IMR-90 (cell line): ENCODE measurements at regions not wholly inside any gene's neighbourhood (a gene's known extent, or its start where the extent isn't known, plus 50 kb on each side); places are given as distances from the start of the nearest gene placed in this dataset.

ENCODE experiments used
- ATAC-seq: fragments of 200-7000 bp; cut with Tn5 transposase; 2 replicates; pipeline ENCODE4 v1.9.1; 2020; ENCODE audit warnings: low read depth, mild to moderate bottlenecking, moderate library complexity
- BruUV-seq: library from RNA; stranded (reverse); fragments of 400-500 nt; replicated peaks from 2 replicates; lab custom pipeline; 2021; lab: Mats Ljungman, UMichigan
- CTCF ChIA-PET: fragments of 300-600 bp; formaldehyde crosslinking; extraction: SDS; loops from one replicate; lab custom pipeline; 2021; ENCODE audit warnings: antibody characterized with exemption; lab: Yijun Ruan, JAX
- POLR2A ChIA-PET: fragments of 300-600 bp; sonication (Branson Sonifier 250); formaldehyde crosslinking; loops from one replicate; lab custom pipeline; 2022; ENCODE audit warnings: antibody characterized with exemption; ENCODE audit not compliant: unreplicated experiment; lab: Charles Lee
- DNase-seq: peaks from one replicate; pipeline ENCODE4 v3.0.0; 2013
- H2AFZ ChIP-seq: replicated peaks from 2 replicates; pipeline ENCODE3; 2013; ENCODE audit warnings: low read length, mild to moderate bottlenecking; ENCODE audit not compliant: poor library complexity
- H2AK5ac ChIP-seq: 2 replicates; pipeline ENCODE4 v1.6.1; 2013; ENCODE audit warnings: low read depth, low read length, inconsistent platforms
- H2AK9ac ChIP-seq: replicated peaks from 2 replicates; pipeline ENCODE3; 2013; ENCODE audit warnings: mild to moderate bottlenecking, low read depth, low read length, moderate library complexity; ENCODE audit not compliant: poor library complexity
- H2BK120ac ChIP-seq: 2 replicates; pipeline ENCODE4 v1.6.1; 2013; ENCODE audit warnings: low read depth, low read length, inconsistent platforms
- H2BK15ac ChIP-seq: 3 replicates; pipeline ENCODE4 v1.6.1; 2013; ENCODE audit warnings: low read depth, low read length, inconsistent platforms
- H2BK20ac ChIP-seq: 2 replicates; pipeline ENCODE4 v1.6.1; 2013; ENCODE audit warnings: low read depth, mild to moderate bottlenecking, inconsistent platforms, low read length, moderate library complexity
- H2BK5ac ChIP-seq: 2 replicates; pipeline ENCODE4 v1.6.1; 2013; ENCODE audit warnings: mild to moderate bottlenecking, low read depth, low read length, inconsistent platforms; ENCODE audit not compliant: poor library complexity, severe bottlenecking
- H3K14ac ChIP-seq: replicated peaks from 2 replicates; pipeline ENCODE4 v1.6.1; 2013; ENCODE audit warnings: low read depth, low read length, inconsistent platforms
- H3K18ac ChIP-seq: 2 replicates; pipeline ENCODE4 v1.6.1; 2013; ENCODE audit warnings: low read depth, low read length, control low read depth
- H3K23ac ChIP-seq: 2 replicates; pipeline ENCODE4 v1.6.1; 2013; ENCODE audit warnings: low read depth, low read length, inconsistent platforms
- H3K27ac ChIP-seq: 2 replicates; pipeline ENCODE4 v1.5.1; 2013; ENCODE audit warnings: mild to moderate bottlenecking, control low read depth, low read length; ENCODE audit not compliant: insufficient read depth
- H3K27me3 ChIP-seq: 2 replicates; pipeline ENCODE4 v1.6.1; 2013; ENCODE audit warnings: low read length; ENCODE audit not compliant: control insufficient read depth, insufficient read depth
- H3K36me3 ChIP-seq: 2 replicates; pipeline ENCODE4 v1.6.1; 2013; ENCODE audit warnings: low read length, mixed read lengths; ENCODE audit not compliant: control insufficient read depth, insufficient read depth
- H3K4ac ChIP-seq: 2 replicates; pipeline ENCODE4 v1.6.1; 2013; ENCODE audit warnings: low read depth, low read length, inconsistent platforms
- H3K4me1 ChIP-seq: 2 replicates; pipeline ENCODE4 v1.6.1; 2013; ENCODE audit warnings: low read length, mixed read lengths; ENCODE audit not compliant: control insufficient read depth, insufficient read depth
- H3K4me2 ChIP-seq: 2 replicates; pipeline ENCODE4 v1.6.1; 2013; ENCODE audit warnings: low read depth, mild to moderate bottlenecking, control low read depth, low read length, moderate library complexity
- H3K4me3 ChIP-seq: 2 replicates; pipeline ENCODE4 v1.5.1; 2013; ENCODE audit warnings: low read depth, mild to moderate bottlenecking, control low read depth, low read length, moderate library complexity; ENCODE audit not compliant: insufficient read depth
- H3K56ac ChIP-seq: 2 replicates; pipeline ENCODE4 v1.6.1; 2013; ENCODE audit warnings: low read length, inconsistent platforms; ENCODE audit not compliant: insufficient read depth; ENCODE audit errors: extremely low read depth
- H3K79me1 ChIP-seq, 2 experiments: 2 replicates each; pipeline ENCODE4 v1.6.1; 2013; ENCODE audit warnings: low read length in 2 of 2, inconsistent platforms in 1 of 2, low read depth in 1 of 2
- H3K9ac ChIP-seq: 2 replicates; pipeline ENCODE4 v1.6.1; 2013; ENCODE audit warnings: low read depth, low read length, control low read depth
- H3K9me1 ChIP-seq: 2 replicates; pipeline ENCODE4 v1.6.1; 2013; ENCODE audit warnings: low read length, inconsistent platforms; ENCODE audit not compliant: insufficient read depth
- H3K9me3 ChIP-seq: 2 replicates; pipeline ENCODE4 v1.6.1; 2013; ENCODE audit warnings: low read length; ENCODE audit not compliant: control insufficient read depth, insufficient read depth
- H4K20me1 ChIP-seq: 2 replicates; pipeline ENCODE4 v1.6.1; 2013; ENCODE audit warnings: low read length, inconsistent platforms; ENCODE audit not compliant: insufficient read depth
- H4K5ac ChIP-seq: 2 replicates; pipeline ENCODE4 v1.6.1; 2013; ENCODE audit warnings: mild to moderate bottlenecking, low read depth, low read length, control low read depth
- H4K8ac ChIP-seq, 2 experiments: 2 replicates each; pipeline ENCODE4 v1.6.1; 2013; ENCODE audit warnings: low read depth in 2 of 2, low read length in 2 of 2, control low read depth in 1 of 2, inconsistent platforms in 1 of 2
- H4K91ac ChIP-seq: 2 replicates; pipeline ENCODE4 v1.6.1; 2013; ENCODE audit warnings: low read depth, low read length, inconsistent platforms; ENCODE audit not compliant: insufficient read depth
- BHLHE40 ChIP-seq: fragments of 150-350 bp; IDR thresholded peaks from 2 replicates; pipeline ENCODE4 v1.6.1; 2016; ENCODE audit warnings: mild to moderate bottlenecking, low read depth, low read length
- CEBPB ChIP-seq: IDR thresholded peaks from 2 replicates; pipeline ENCODE4 v1.6.1; 2012; ENCODE audit warnings: low read depth, low read length, improper control_type of control experiment
- CHD1 ChIP-seq: IDR thresholded peaks from 2 replicates; pipeline ENCODE4 v1.6.1; 2012; ENCODE audit warnings: low read depth, low read length, improper control_type of control experiment
- FOS ChIP-seq: fragments of 150-350 bp; IDR thresholded peaks from 2 replicates; pipeline ENCODE4 v1.6.1; 2016; ENCODE audit warnings: low read depth, low read length
- MAFK ChIP-seq: IDR thresholded peaks from 2 replicates; pipeline ENCODE4 v1.6.1; 2012; ENCODE audit warnings: low read depth, low read length, improper control_type of control experiment
- MAZ ChIP-seq: IDR thresholded peaks from 2 replicates; pipeline ENCODE4 v1.6.1; 2012; ENCODE audit warnings: low read depth, mild to moderate bottlenecking, low read length, improper control_type of control experiment, moderate library complexity, borderline replicate concordance
- MXI1 ChIP-seq: IDR thresholded peaks from 2 replicates; pipeline ENCODE4 v1.6.1; 2012; ENCODE audit warnings: low read depth, mild to moderate bottlenecking, low read length, moderate library complexity, borderline replicate concordance
- NFE2L2 ChIP-seq: fragments of 150-350 bp; IDR thresholded peaks from 2 replicates; pipeline ENCODE4 v1.6.1; 2016; ENCODE audit warnings: low read depth, mild to moderate bottlenecking, low read length
- POLR2A ChIP-seq: IDR thresholded peaks from 2 replicates; pipeline ENCODE4 v1.6.1; 2012; ENCODE audit warnings: mild to moderate bottlenecking, low read depth, low read length
- RAD21 ChIP-seq: IDR thresholded peaks from 2 replicates; pipeline ENCODE4 v1.6.1; 2012; ENCODE audit warnings: low read length, improper control_type of control experiment
- RCOR1 ChIP-seq: IDR thresholded peaks from 2 replicates; pipeline ENCODE4 v1.6.1; 2012; ENCODE audit warnings: mild to moderate bottlenecking, low read length, improper control_type of control experiment; ENCODE audit not compliant: insufficient replicate concordance
- RFX5 ChIP-seq: IDR thresholded peaks from 2 replicates; pipeline ENCODE4 v1.8.0; 2012; ENCODE audit warnings: low read depth, mild to moderate bottlenecking, low read length, moderate library complexity
- SMC3 ChIP-seq: fragments of 150-350 bp; IDR thresholded peaks from 2 replicates; pipeline ENCODE4 v1.6.1; 2016; ENCODE audit warnings: low read depth, mild to moderate bottlenecking, antibody characterized with exemption, low read length, moderate library complexity
- WGBS, 2 experiments: methylation state at CpG; one replicate each; pipeline versions ENCODE4 v1.1.5 to v1.1.7; 2013; ENCODE audit warnings: missing lambda C conversion rate in 2 of 2; ENCODE audit not compliant: insufficient read length in 1 of 2; ENCODE audit errors: extremely low coverage in 2 of 2; 5-methylcytosine and 5-hydroxymethylcytosine counted together
- dilution Hi-C: fragments of 300-500 bp; cut with HindIII; formaldehyde crosslinking; loops from one replicate; pipeline ENCODE4 v1.14.3; 2018; ENCODE audit warnings: low sequenced_read_pairs; ENCODE audit not compliant: unreplicated experiment
- in situ Hi-C: fragments of 300-500 bp; cut with MboI; formaldehyde crosslinking; loops from 3 replicates; pipeline ENCODE4 v1.14.3; 2019; ENCODE audit warnings: low sequenced_read_pairs, inconsistent platforms, mixed read lengths
- intact Hi-C: fragments of 100-400 bp; cut with micrococcal nuclease; formaldehyde crosslinking; loops from 2 replicates; pipeline ENCODE4 v1.10.0; 2022
- TF ChIP-seq, protein P1 (sequence below): fragments of 150-350 bp; IDR thresholded peaks from 2 replicates; pipeline ENCODE4 v1.6.1; 2016; ENCODE audit warnings: low read depth, mild to moderate bottlenecking, low read length, moderate library complexity, borderline replicate concordance
- TF ChIP-seq, protein P2 (sequence below): fragments of 150-350 bp; IDR thresholded peaks from 2 replicates; pipeline ENCODE4 v1.6.1; 2017; ENCODE audit warnings: mild to moderate bottlenecking, antibody characterized with exemption, low read length, low read depth
- TF ChIP-seq, protein P3 (sequence below): conservative IDR thresholded peaks from 2 replicates; pipeline ENCODE4 v1.5.1; 2012; ENCODE audit warnings: mild to moderate bottlenecking, low read depth, low read length, improper control_type of control experiment

DNA sequence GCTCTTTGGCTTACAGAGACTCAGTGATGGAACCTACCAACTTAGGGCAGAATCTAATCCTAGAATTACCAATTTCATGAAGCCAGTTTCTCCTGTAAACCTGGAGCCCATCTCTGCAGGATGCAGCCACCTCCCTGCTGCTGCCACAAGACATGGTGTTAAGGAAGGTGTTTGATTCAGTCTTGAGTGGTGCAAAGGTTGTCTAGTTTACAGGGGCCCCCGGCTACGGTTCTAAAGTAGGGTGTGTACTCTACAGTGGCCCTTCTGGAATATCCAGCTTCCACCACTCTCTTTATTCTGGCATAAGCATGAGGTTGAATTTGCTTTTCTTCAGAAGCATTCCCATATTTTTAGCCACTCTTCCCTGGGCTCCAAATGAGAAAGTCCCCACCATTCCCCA, 154.1 kb upstream of the GRIP1 start:
- H3K36me3 ChIP-seq = no peaks in the 10 kb centered on the region
- DNase-seq = no peak
- no peak overlapping the region for H3K27ac ChIP-seq
- no peaks in the 10 kb centered on the region for H3K9me3 ChIP-seq
- no peak overlapping the region for H2BK20ac ChIP-seq
- in situ Hi-C loops (no loop called here), dilution Hi-C loops (no loop called here), intact Hi-C loops (no loop called here)
- WGBS, 2 experiments = no CpG with 5 or more reads among the region's 2 CpGs
- H3K23ac ChIP-seq = no peak overlapping the region
- no peak overlapping the region for H3K4me3 ChIP-seq
- H3K4ac ChIP-seq = no peak overlapping the region
- H2AFZ ChIP-seq = no peak overlapping the region
- POLR2A ChIA-PET = no interaction called here
- no peak overlapping the region for H2AK9ac ChIP-seq
- H4K5ac ChIP-seq = no peak overlapping the region
- ATAC-seq = no peak
- no peak overlapping the region for H4K8ac ChIP-seq
- no peak overlapping the region for H4K91ac ChIP-seq
- CTCF ChIA-PET = no interaction called here
- H3K56ac ChIP-seq = no peak overlapping the region
- no peak overlapping the region for H2BK15ac ChIP-seq
- no peaks in the 10 kb centered on the region for H3K79me1 ChIP-seq
- BruUV-seq = no TSS peak
- TF ChIP-seq NFE2L2 (no peak), CEBPB (no peak), POLR2A (no peak), MXI1 (no peak), MAFK (no peak), RAD21 (no peak), SMC3 (no peak), RCOR1 (no peak), FOS (no peak), RFX5 (no peak), CHD1 (no peak), BHLHE40 (no peak), MAZ (no peak)
- TF ChIP-seq, protein P1, sequence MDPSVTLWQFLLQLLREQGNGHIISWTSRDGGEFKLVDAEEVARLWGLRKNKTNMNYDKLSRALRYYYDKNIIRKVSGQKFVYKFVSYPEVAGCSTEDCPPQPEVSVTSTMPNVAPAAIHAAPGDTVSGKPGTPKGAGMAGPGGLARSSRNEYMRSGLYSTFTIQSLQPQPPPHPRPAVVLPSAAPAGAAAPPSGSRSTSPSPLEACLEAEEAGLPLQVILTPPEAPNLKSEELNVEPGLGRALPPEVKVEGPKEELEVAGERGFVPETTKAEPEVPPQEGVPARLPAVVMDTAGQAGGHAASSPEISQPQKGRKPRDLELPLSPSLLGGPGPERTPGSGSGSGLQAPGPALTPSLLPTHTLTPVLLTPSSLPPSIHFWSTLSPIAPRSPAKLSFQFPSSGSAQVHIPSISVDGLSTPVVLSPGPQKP = no peak
- TF ChIP-seq, protein P2, sequence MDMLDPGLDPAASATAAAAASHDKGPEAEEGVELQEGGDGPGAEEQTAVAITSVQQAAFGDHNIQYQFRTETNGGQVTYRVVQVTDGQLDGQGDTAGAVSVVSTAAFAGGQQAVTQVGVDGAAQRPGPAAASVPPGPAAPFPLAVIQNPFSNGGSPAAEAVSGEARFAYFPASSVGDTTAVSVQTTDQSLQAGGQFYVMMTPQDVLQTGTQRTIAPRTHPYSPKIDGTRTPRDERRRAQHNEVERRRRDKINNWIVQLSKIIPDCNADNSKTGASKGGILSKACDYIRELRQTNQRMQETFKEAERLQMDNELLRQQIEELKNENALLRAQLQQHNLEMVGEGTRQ = no peak
- TF ChIP-seq, protein P3, sequence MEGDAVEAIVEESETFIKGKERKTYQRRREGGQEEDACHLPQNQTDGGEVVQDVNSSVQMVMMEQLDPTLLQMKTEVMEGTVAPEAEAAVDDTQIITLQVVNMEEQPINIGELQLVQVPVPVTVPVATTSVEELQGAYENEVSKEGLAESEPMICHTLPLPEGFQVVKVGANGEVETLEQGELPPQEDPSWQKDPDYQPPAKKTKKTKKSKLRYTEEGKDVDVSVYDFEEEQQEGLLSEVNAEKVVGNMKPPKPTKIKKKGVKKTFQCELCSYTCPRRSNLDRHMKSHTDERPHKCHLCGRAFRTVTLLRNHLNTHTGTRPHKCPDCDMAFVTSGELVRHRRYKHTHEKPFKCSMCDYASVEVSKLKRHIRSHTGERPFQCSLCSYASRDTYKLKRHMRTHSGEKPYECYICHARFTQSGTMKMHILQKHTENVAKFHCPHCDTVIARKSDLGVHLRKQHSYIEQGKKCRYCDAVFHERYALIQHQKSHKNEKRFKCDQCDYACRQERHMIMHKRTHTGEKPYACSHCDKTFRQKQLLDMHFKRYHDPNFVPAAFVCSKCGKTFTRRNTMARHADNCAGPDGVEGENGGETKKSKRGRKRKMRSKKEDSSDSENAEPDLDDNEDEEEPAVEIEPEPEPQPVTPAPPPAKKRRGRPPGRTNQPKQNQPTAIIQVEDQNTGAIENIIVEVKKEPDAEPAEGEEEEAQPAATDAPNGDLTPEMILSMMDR = no peak
- H3K9me1 ChIP-seq = no peaks in the 10 kb centered on the region
- H2BK5ac ChIP-seq = no peak overlapping the region
- H3K18ac ChIP-seq = no peak overlapping the region
- H4K20me1 ChIP-seq = no peaks in the 10 kb centered on the region
- H2BK120ac ChIP-seq = no peak overlapping the region
- no peak overlapping the region for H2AK5ac ChIP-seq
- H3K9ac ChIP-seq = no peak overlapping the region
- H3K4me2 ChIP-seq = no peak overlapping the region
- no peaks in the 10 kb centered on the region for H3K4me1 ChIP-seq
- H3K27me3 ChIP-seq = no peaks in the 10 kb centered on the region
- no peak overlapping the region for H3K14ac ChIP-seq
